ENCODE measurements at regions not wholly inside any gene's neighbourhood (a gene's known extent, or its start where the extent isn't known, plus 50 kb on each side); places are given as distances from the start of the nearest gene placed in this dataset.

- H3K27me3 Mint-ChIP-seq: no peaks in the 10 kb centered on the region
- no peak overlapping the region for H3K4me3 Mint-ChIP-seq (ENCODE audit: low read depth)
- H3K27ac Mint-ChIP-seq: no peak overlapping the region
- no peak for DNase-seq (ENCODE audit: low spot score, unreplicated experiment)
- no peaks in the 10 kb centered on the region for H3K9me3 Mint-ChIP-seq (ENCODE audit: low read depth)
- H3K4me1 Mint-ChIP-seq (ENCODE audit: low read depth): no peaks in the 10 kb centered on the region
- TF ChIP-seq, protein P1, sequence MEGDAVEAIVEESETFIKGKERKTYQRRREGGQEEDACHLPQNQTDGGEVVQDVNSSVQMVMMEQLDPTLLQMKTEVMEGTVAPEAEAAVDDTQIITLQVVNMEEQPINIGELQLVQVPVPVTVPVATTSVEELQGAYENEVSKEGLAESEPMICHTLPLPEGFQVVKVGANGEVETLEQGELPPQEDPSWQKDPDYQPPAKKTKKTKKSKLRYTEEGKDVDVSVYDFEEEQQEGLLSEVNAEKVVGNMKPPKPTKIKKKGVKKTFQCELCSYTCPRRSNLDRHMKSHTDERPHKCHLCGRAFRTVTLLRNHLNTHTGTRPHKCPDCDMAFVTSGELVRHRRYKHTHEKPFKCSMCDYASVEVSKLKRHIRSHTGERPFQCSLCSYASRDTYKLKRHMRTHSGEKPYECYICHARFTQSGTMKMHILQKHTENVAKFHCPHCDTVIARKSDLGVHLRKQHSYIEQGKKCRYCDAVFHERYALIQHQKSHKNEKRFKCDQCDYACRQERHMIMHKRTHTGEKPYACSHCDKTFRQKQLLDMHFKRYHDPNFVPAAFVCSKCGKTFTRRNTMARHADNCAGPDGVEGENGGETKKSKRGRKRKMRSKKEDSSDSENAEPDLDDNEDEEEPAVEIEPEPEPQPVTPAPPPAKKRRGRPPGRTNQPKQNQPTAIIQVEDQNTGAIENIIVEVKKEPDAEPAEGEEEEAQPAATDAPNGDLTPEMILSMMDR (IDR thresholded peaks at IDR 0.05; ENCODE audit: unreplicated experiment): no peak
- H3K36me3 Mint-ChIP-seq (ENCODE audit: insufficient read depth): no peaks in the 10 kb centered on the region
Measured at GRCh38 chrX:23271026-23271425, 63.6 kb upstream of the PTCHD1 start.

DNA sequence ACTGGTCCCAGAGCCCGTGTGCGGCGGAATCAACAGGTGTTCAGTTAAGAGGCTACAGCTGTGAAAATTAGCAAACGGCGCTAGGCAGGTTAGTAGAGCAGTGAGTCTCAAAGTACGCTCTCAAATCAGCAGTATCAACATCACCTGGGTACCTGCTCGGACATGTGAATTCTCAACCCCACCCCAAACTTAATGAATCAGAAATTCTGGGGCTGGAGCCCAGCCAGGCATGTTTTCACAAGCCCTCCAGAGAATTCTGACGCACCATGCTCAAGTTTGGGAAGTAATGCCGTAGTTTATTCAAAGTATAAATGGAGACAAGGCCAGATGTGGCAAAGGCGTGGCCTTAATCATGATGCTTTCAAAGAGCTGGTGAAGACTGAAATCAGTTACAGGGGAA, 58.2 kb upstream of the PTCHD1 start:
- Mint-ChIP-seq H3K27me3 (no peaks in the 10 kb centered on the region), H3K4me3 (ENCODE audit: low read depth) (no peak overlapping the region)

More for the DNA sequence above, 58.2 kb upstream of the PTCHD1 start:
- no peak for DNase-seq (ENCODE audit: low spot score, unreplicated experiment)
- no peak overlapping the region for H3K27ac Mint-ChIP-seq
- no peaks in the 10 kb centered on the region for H3K4me1 Mint-ChIP-seq (ENCODE audit: low read depth)
- H3K36me3 Mint-ChIP-seq (ENCODE audit: insufficient read depth): no peaks in the 10 kb centered on the region
- no peaks in the 10 kb centered on the region for H3K9me3 Mint-ChIP-seq (ENCODE audit: low read depth)
- TF ChIP-seq, protein P1 (IDR thresholded peaks at IDR 0.05; ENCODE audit: unreplicated experiment): no peak

Measured in progenitor cell of endocrine pancreas (in vitro differentiated cells).